ENCODE measurements at regions not wholly inside any gene's neighbourhood (a gene's known extent, or its start where the extent isn't known, plus 50 kb on each side); places are given as distances from the start of the nearest gene placed in this dataset.
A peak's percentile ranks its signal among the peaks of the same experiment; 100 is the strongest.

DNA sequence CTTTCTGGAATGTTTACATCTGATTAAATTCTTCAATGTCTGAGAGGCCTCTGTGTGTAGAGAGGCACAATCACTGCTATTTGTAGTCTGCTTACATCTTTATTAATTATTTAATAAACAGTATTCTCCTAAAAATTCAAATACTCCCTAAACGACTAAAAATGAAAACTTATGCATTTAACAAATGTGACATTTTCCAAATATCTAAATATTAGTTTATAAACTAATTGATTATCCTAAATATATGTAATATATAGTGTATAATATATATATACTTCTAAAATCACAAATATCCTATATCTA is 57.7 kb upstream of the ZBED3 start:
- H3K4me3 Mint-ChIP-seq: no peak overlapping the region
- no peaks in the 10 kb centered on the region for H3K36me3 Mint-ChIP-seq
- H3K27ac ChIP-seq (ENCODE audit: low read depth, low read length): no peak overlapping the region
- ChIA-PET POLR2A (ENCODE audit: partially characterized antibody) (interaction anchor here (1.6 kb wide), 1 partner anchor 347 kb away, joined by 8 read pairs; the partner anchor contains the start of gene WDR41), CTCF (ENCODE audit: partially characterized antibody) (interaction anchor here (0.8 to 4.5 kb wide), 12 partner anchors 9 to 351 kb away, joined by 3 to 46 read pairs (median 6); partner anchors contain the start of gene WDR41)
- no peak for DNase-seq
- H3K27me3 Mint-ChIP-seq: peaks cover 0 to 2% of the 10 kb centered on the region in 2 donors
- peak overlapping the region in 2 of 7 donors; percentile 40 to 60 for H3K27ac Mint-ChIP-seq
- no peaks in the 10 kb centered on the region for H3K4me1 ChIP-seq (ENCODE audit: insufficient read depth, low read length)
- peaks cover 0 to 4% (median 3%) of the 10 kb centered on the region in 4 donors for H3K4me1 Mint-ChIP-seq
- intact Hi-C loops (cut with micrococcal nuclease): loop anchor here (1.0 to 2.0 kb wide), 4 partner anchors 94 to 348 kb away; partner anchors contain the start of gene WDR41
- no peaks in the 10 kb centered on the region for H3K27me3 ChIP-seq (ENCODE audit: insufficient read depth, low read length)
- H3K9me3 Mint-ChIP-seq: no peaks in the 10 kb centered on the region
- no peaks in the 10 kb centered on the region for H3K36me3 ChIP-seq (ENCODE audit: insufficient read depth, low read length)
- no peaks in the 10 kb centered on the region for H3K9me3 ChIP-seq (ENCODE audit: control insufficient read depth in 1 of 2, low read length in 2 of 2)
- H3K4me3 ChIP-seq (ENCODE audit: low read length in 2 of 2): no peak overlapping the region

DNA sequence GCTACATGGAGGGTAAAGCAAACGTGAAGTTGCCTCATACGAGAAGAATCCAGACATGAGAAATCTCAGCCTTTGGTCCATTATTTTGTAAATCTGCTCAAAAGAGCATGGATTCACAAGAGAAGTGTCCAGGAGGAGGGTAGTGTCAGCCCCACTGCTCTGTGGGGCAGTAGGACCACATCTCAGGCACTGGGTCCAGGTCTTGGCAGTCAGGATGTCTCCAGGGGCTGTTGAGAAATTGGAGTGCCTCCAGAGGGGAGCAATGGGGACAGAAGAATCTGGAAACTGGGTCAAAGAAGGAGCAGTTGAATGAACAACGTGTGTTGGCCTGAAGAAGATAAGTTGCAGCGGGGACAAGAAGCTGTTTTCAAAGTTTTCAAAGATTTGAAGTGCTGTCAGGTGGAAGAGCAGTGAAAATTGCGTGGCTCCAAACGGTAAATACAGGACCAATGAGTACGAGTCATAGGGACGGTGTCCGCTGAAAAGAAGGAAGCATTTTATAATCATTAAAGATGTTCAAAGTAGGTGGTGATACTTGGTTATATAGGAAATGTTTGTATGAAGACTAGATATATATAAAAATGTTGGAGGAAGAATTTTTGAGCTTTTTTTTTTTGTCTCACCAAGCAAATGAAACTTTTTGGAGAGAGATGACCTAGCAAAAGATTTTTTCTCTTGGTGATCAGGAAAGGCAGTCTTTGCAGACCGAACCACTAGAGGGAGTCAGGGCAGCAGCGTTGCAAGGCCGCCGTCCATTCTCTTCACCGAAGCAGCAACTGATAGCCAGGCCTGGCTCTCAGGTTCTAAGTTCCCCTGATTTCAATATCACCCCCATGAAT is 57.1 kb upstream of the ZBED3 start:
- Mint-ChIP-seq H3K4me3 (no peak overlapping the region), H3K9me3 (no peaks in the 10 kb centered on the region), H3K27ac (peak overlapping the region in 3 of 7 donors; percentile 32 to 60 (median 40)), H3K36me3 (no peaks in the 10 kb centered on the region), H3K4me1 (peaks cover 0 to 4% (median 3%) of the 10 kb centered on the region in 4 donors), H3K27me3 (peaks cover 0 to 2% of the 10 kb centered on the region in 2 donors)
- DNase-seq: peak; percentile 47 to 58 (median 53)
- Histone ChIP-seq H3K9me3 (ENCODE audit: control insufficient read depth in 1 of 2, low read length in 2 of 2) (no peaks in the 10 kb centered on the region), H3K27me3 (ENCODE audit: insufficient read depth, low read length) (no peaks in the 10 kb centered on the region), H3K4me3 (ENCODE audit: low read length in 2 of 2) (no peak overlapping the region), H3K4me1 (ENCODE audit: insufficient read depth, low read length) (no peaks in the 10 kb centered on the region), H3K36me3 (ENCODE audit: insufficient read depth, low read length) (no peaks in the 10 kb centered on the region), H3K27ac (ENCODE audit: low read depth, low read length) (no peak overlapping the region)
- ChIA-PET POLR2A (ENCODE audit: partially characterized antibody) (interaction anchor here (0.6 to 1.6 kb wide), 2 partner anchors 237 to 348 kb away, joined by 3 to 8 read pairs; partner anchors contain the start of gene WDR41), CTCF (ENCODE audit: partially characterized antibody) (interaction anchor here (0.6 to 4.5 kb wide), 17 partner anchors 9 to 464 kb away, joined by 3 to 46 read pairs (median 4); partner anchors contain the start of gene WDR41)
- intact Hi-C loops (cut with micrococcal nuclease): loop anchor here (1.0 to 2.0 kb wide), 4 partner anchors 95 to 348 kb away; partner anchors contain the start of gene WDR41

DNA sequence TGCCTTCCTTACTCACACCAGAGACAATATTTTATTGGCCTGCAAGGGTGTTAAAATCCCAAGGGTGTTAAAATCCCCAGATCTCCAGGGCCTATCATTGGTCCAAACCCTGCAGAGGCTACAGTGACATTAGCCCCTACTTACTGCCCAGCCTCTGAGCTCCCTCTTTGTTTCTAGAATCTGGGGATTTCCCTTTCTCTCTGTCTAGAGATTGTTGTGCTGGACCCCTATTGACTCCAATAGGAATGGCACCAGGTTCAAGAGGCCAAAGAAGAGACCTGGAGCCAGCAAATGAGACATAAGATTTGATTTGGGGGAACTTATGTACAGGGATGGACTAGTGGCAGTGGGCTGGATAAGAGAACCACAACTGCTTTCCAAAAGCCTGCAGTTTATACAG is 53.3 kb upstream of the ZBED3 start:
- ChIA-PET POLR2A (ENCODE audit: partially characterized antibody) (no interaction called here), CTCF (ENCODE audit: partially characterized antibody) (no interaction called here)
- no peak overlapping the region for H3K4me3 Mint-ChIP-seq
- Histone ChIP-seq H3K27me3 (ENCODE audit: insufficient read depth, low read length) (no peaks in the 10 kb centered on the region), H3K36me3 (ENCODE audit: insufficient read depth, low read length) (no peaks in the 10 kb centered on the region), H3K4me1 (ENCODE audit: insufficient read depth, low read length) (no peaks in the 10 kb centered on the region), H3K27ac (ENCODE audit: low read depth, low read length) (no peak overlapping the region), H3K4me3 (ENCODE audit: low read length in 2 of 2) (no peak overlapping the region), H3K9me3 (ENCODE audit: control insufficient read depth in 1 of 2, low read length in 2 of 2) (no peaks in the 10 kb centered on the region)
- intact Hi-C loops (cut with micrococcal nuclease): no loop called here
- H3K36me3 Mint-ChIP-seq: no peaks in the 10 kb centered on the region
- no peak for DNase-seq
- H3K9me3 Mint-ChIP-seq: peaks cover 0 to 1% (median 0%) of the 10 kb centered on the region in 8 donors
- peaks cover 0 to 6% (median under 1%) of the 10 kb centered on the region in 4 donors for H3K4me1 Mint-ChIP-seq
- peak overlapping the region in 1 of 7 donors; percentile 57 for H3K27ac Mint-ChIP-seq
- peaks cover 0 to 8% of the 10 kb centered on the region in 2 donors for H3K27me3 Mint-ChIP-seq

DNA sequence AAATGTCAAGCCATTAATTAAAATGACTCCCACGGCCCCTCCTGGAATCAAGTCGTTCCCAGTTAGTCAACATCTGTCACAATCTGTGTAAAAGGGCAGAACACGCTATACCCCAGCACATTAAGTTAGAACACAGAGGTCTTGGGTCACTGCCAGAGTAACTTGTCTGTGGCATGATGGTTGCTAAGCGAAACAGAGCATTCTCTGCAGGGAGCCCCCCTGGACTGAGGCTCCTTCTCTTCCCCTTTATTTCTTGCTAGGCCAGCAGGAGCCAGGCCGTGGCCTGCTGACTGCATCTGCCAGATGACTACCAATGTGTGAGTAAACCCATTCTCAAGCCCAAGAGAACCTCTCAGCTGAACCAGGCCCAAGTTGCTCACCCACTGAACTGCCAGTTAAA is 51.9 kb upstream of the ZBED3 start:
- Histone ChIP-seq H3K36me3 (ENCODE audit: insufficient read depth, low read length) (no peaks in the 10 kb centered on the region), H3K27me3 (ENCODE audit: insufficient read depth, low read length) (no peaks in the 10 kb centered on the region), H3K4me1 (ENCODE audit: insufficient read depth, low read length) (no peaks in the 10 kb centered on the region), H3K27ac (ENCODE audit: low read depth, low read length) (no peak overlapping the region), H3K9me3 (ENCODE audit: control insufficient read depth in 1 of 2, low read length in 2 of 2) (no peaks in the 10 kb centered on the region), H3K4me3 (ENCODE audit: low read length in 2 of 2) (no peak overlapping the region)
- H3K27ac Mint-ChIP-seq: no peak overlapping the region
- DNase-seq: no peak
- ChIA-PET CTCF (ENCODE audit: partially characterized antibody) (interaction anchor here (0.8 to 1.3 kb wide), 2 partner anchors 15 to 354 kb away, joined by 3 read pairs; no protein-coding TSS in a partner anchor), POLR2A (ENCODE audit: partially characterized antibody) (no interaction called here)
- H3K4me3 Mint-ChIP-seq: no peak overlapping the region
- intact Hi-C loops (cut with micrococcal nuclease): no loop called here
- H3K27me3 Mint-ChIP-seq: peaks cover 0 to 11% of the 10 kb centered on the region in 2 donors
- peaks cover 0 to 2% (median 0%) of the 10 kb centered on the region in 4 donors for H3K4me1 Mint-ChIP-seq
- H3K9me3 Mint-ChIP-seq: peaks cover 0 to 1% (median 0%) of the 10 kb centered on the region in 8 donors
- H3K36me3 Mint-ChIP-seq: no peaks in the 10 kb centered on the region
